Kidney tubule cell (primary cell): ENCODE measurements at regions not wholly inside any gene's neighbourhood (a gene's known extent, or its start where the extent isn't known, plus 50 kb on each side); places are given as distances from the start of the nearest gene placed in this dataset.

Source experiments
- DNase-seq: peaks from one replicate; pipeline ENCODE4 v3.0.0-alpha.2; 2018; ENCODE audit warnings: low spot score

- no peak for DNase-seq
Observed at GRCh38 chr12:111222027-111222414, 146.9 kb downstream of the PHETA1 start.

- DNase-seq, result no peak
Observed at GRCh38 chr12:111221062-111222026, 147.6 kb downstream of the PHETA1 start.

- DNase-seq, result no peak
Observed at GRCh38 chr12:111220363-111220762, 148.5 kb downstream of the PHETA1 start.

- no peak for DNase-seq
Observed at GRCh38 chr12:111219440-111219839, 149.5 kb downstream of the PHETA1 start.

GRCh38 chr12:111218499-111218898 lies 150.4 kb downstream of the PHETA1 start:
- DNase-seq, result no peak

GRCh38 chr12:111216387-111217159 lies 152.3 kb downstream of the PHETA1 start:
- no peak for DNase-seq

GRCh38 chr12:111215881-111216280 lies 153.0 kb downstream of the PHETA1 start:
- DNase-seq, result no peak

- DNase-seq, result no peak
Observed at GRCh38 chr12:111214401-111214800, 154.5 kb downstream of the PHETA1 start.

- no peak for DNase-seq
Observed at GRCh38 chr12:111213561-111213960, 155.3 kb downstream of the PHETA1 start.

GRCh38 chr12:111212814-111213456 lies 156.0 kb downstream of the PHETA1 start:
- no peak for DNase-seq

- no peak for DNase-seq
Observed at GRCh38 chr12:111211910-111212757, 156.8 kb downstream of the PHETA1 start.

- DNase-seq, result no peak
Observed at GRCh38 chr12:111209811-111210210, 159.1 kb downstream of the PHETA1 start.

GRCh38 chr12:111207761-111208160 lies 161.1 kb downstream of the PHETA1 start:
- DNase-seq, result no peak

GRCh38 chr12:111204788-111205241 lies 164.1 kb downstream of the PHETA1 start:
- no peak for DNase-seq

- no peak for DNase-seq
Observed at GRCh38 chr12:111203969-111204368, 164.9 kb downstream of the PHETA1 start.

GRCh38 chr12:111203446-111203845 lies 165.4 kb downstream of the PHETA1 start:
- DNase-seq, result no peak

- no peak for DNase-seq
Observed at GRCh38 chr12:111202237-111202915, 166.5 kb downstream of the PHETA1 start.

- DNase-seq, result no peak
Observed at GRCh38 chr12:111201495-111202236, 167.2 kb downstream of the PHETA1 start.

- no peak for DNase-seq
Observed at GRCh38 chr12:111201036-111201435, 167.9 kb downstream of the PHETA1 start.

- no peak for DNase-seq
Observed at GRCh38 chr12:111197376-111197944, 171.4 kb downstream of the PHETA1 start.
